A549 (cell line): ENCODE measurements at regions not wholly inside any gene's neighbourhood (a gene's known extent, or its start where the extent isn't known, plus 50 kb on each side); places are given as distances from the start of the nearest gene placed in this dataset.

ENCODE experiments used
- CEBPB ChIP-seq, 2 experiments: fragments of >200 bp in 1 of 2; sonication (Bioruptor Twin) in 1 of 2; formaldehyde crosslinking in 1 of 2; IDR thresholded peaks; 2 replicates each; pipeline ENCODE4 v1.6.1; 2012 to 2016
- CTCF ChIP-seq: fragments of >200 bp; sonication (Bioruptor Twin); formaldehyde crosslinking; IDR thresholded peaks from 3 replicates; pipeline ENCODE4 v1.5.1; 2016
- EP300 ChIP-seq, 2 experiments: fragments of >200 bp; sonication (Bioruptor Twin); formaldehyde crosslinking; IDR thresholded peaks; 2 replicates in 1 of 2; 3 replicates in 1 of 2; pipeline ENCODE4 v1.6.1; 2016 to 2017
- SMC3 ChIP-seq: fragments of >200 bp; sonication (Bioruptor Twin); formaldehyde crosslinking; IDR thresholded peaks from 3 replicates; pipeline ENCODE4 v1.6.1; 2018; ENCODE audit warnings: inconsistent platforms
- ZNF302 ChIP-seq: fragments of 250-450 bp; sonication (Bioruptor Pico); IDR thresholded peaks from 2 replicates; pipeline ENCODE4 v1.9.0; 2021; ENCODE audit warnings: inconsistent platforms, mild to moderate bottlenecking, moderate library complexity

GRCh38 chr10:2658780-2659179 lies 408.6 kb upstream of the PFKP start:
- no peak for TF ChIP-seq CEBPB (IDR thresholded peaks at IDR 0.05)
- no peak for TF ChIP-seq CTCF
- no peak for TF ChIP-seq SMC3
- TF ChIP-seq EP300 (IDR thresholded peaks at IDR 0.05), result no peak
- TF ChIP-seq ZNF302 (CRISPR knock-in tag), result no peak
